H9 (cell line): ENCODE measurements at regions not wholly inside any gene's neighbourhood (a gene's known extent, or its start where the extent isn't known, plus 50 kb on each side); places are given as distances from the start of the nearest gene placed in this dataset.
"Not testable (repeated sequence)": the region's sequence is repeated elsewhere in the genome, so short reads cannot be mapped to it uniquely, and the experiment has no call there.

Source experiments
- DNase-seq: peaks from one replicate; pipeline ENCODE4 v3.0.0-alpha.2; 2017
- H2AFZ ChIP-seq: one replicate; pipeline ENCODE4 v1.6.1; 2013; ENCODE audit warnings: mild to moderate bottlenecking, low read length, control low read depth, moderate library complexity
- H2AK5ac ChIP-seq: 2 replicates; pipeline ENCODE4 v1.6.1; 2013; ENCODE audit warnings: low read length, control low read depth, mixed read lengths; ENCODE audit not compliant: insufficient read length
- H2BK120ac ChIP-seq: one replicate; pipeline ENCODE4 v1.6.1; 2013; ENCODE audit warnings: low read depth, mild to moderate bottlenecking, low read length, control low read depth, inconsistent platforms; ENCODE audit not compliant: poor library complexity, severe bottlenecking
- H2BK12ac ChIP-seq: 2 replicates; pipeline ENCODE4 v1.6.1; 2013; ENCODE audit warnings: low read length, control low read depth, mixed read lengths, low read depth; ENCODE audit not compliant: insufficient read length
- H2BK15ac ChIP-seq: 2 replicates; pipeline ENCODE4 v1.6.1; 2013; ENCODE audit warnings: low read depth, low read length, control low read depth
- H2BK20ac ChIP-seq: one replicate; pipeline ENCODE4 v1.6.1; 2013; ENCODE audit warnings: low read depth, mild to moderate bottlenecking, low read length, control low read depth, inconsistent platforms; ENCODE audit not compliant: poor library complexity, severe bottlenecking
- H2BK5ac ChIP-seq: 2 replicates; pipeline ENCODE4 v1.6.1; 2013; ENCODE audit warnings: low read length, control low read depth, mixed read lengths; ENCODE audit not compliant: insufficient read length
- H3K14ac ChIP-seq: 2 replicates; pipeline ENCODE4 v1.6.1; 2013; ENCODE audit warnings: low read length, control low read depth; ENCODE audit not compliant: insufficient read depth
- H3K18ac ChIP-seq: 2 replicates; pipeline ENCODE4 v1.6.1; 2013; ENCODE audit warnings: low read depth, mild to moderate bottlenecking, mixed read lengths, low read length, control low read depth; ENCODE audit not compliant: insufficient read length
- H3K23ac ChIP-seq: 2 replicates; pipeline ENCODE4 v1.6.1; 2013; ENCODE audit warnings: low read length, control low read depth, mixed read lengths, low read depth; ENCODE audit not compliant: insufficient read length
- H3K23me2 ChIP-seq: 2 replicates; pipeline ENCODE4 v1.6.1; 2013; ENCODE audit warnings: low read depth, mild to moderate bottlenecking, mixed read lengths, low read length, control low read depth; ENCODE audit not compliant: insufficient read length, poor library complexity, severe bottlenecking
- H3K27ac ChIP-seq: 2 replicates; pipeline ENCODE4 v1.5.1; 2013; ENCODE audit warnings: low read length, control low read depth, mixed read lengths, low read depth; ENCODE audit not compliant: insufficient read length
- H3K27me3 ChIP-seq: 2 replicates; pipeline ENCODE4 v1.6.1; 2013; ENCODE audit warnings: low read length, control low read depth, inconsistent platforms; ENCODE audit not compliant: insufficient read depth
- H3K4ac ChIP-seq: 2 replicates; pipeline ENCODE4 v1.6.1; 2013; ENCODE audit warnings: low read depth, mild to moderate bottlenecking, control low read depth, inconsistent platforms, low read length, moderate library complexity
- H3K4me1 ChIP-seq: 2 replicates; pipeline ENCODE4 v1.6.1; 2013; ENCODE audit warnings: low read length, control low read depth, inconsistent platforms; ENCODE audit not compliant: insufficient read depth
- H3K4me2 ChIP-seq: 2 replicates; pipeline ENCODE4 v1.6.1; 2013; ENCODE audit warnings: low read length, control low read depth, mixed read lengths; ENCODE audit not compliant: insufficient read length, insufficient read depth
- H3K56ac ChIP-seq: 2 replicates; pipeline ENCODE4 v1.6.1; 2013; ENCODE audit warnings: low read depth, mild to moderate bottlenecking, mixed read lengths, low read length, control low read depth; ENCODE audit not compliant: insufficient read length
- H3K79me1 ChIP-seq: 2 replicates; pipeline ENCODE4 v1.6.1; 2013; ENCODE audit warnings: low read depth, mild to moderate bottlenecking, moderate library complexity, low read length, control low read depth, inconsistent platforms; ENCODE audit not compliant: insufficient read depth, poor library complexity, severe bottlenecking
- H3K79me2 ChIP-seq: 2 replicates; pipeline ENCODE4 v1.6.1; 2013; ENCODE audit warnings: low read length, control low read depth, inconsistent platforms; ENCODE audit not compliant: insufficient read depth
- H3K9ac ChIP-seq: 2 replicates; pipeline ENCODE4 v1.6.1; 2013; ENCODE audit warnings: low read length, control low read depth, mixed read lengths; ENCODE audit not compliant: insufficient read length; ENCODE audit errors: extremely low read depth
- H3K9me3 ChIP-seq: one replicate; pipeline ENCODE4 v1.6.1; 2013; ENCODE audit warnings: low read depth, low read length, inconsistent platforms; ENCODE audit not compliant: control insufficient read depth
- H3T11ph ChIP-seq: one replicate; pipeline ENCODE4 v1.6.1; 2013; ENCODE audit warnings: mild to moderate bottlenecking, low read length, control low read depth, inconsistent platforms
- H4K20me1 ChIP-seq: one replicate; pipeline ENCODE4 v1.6.1; 2013; ENCODE audit not compliant: control insufficient read depth, insufficient read length, insufficient read depth
- H4K5ac ChIP-seq: 2 replicates; pipeline ENCODE4 v1.6.1; 2013; ENCODE audit warnings: low read depth, mild to moderate bottlenecking, mixed read lengths, low read length, control low read depth; ENCODE audit not compliant: insufficient read length
- H4K8ac ChIP-seq: replicated peaks from 2 replicates; pipeline ENCODE4 v1.6.1; 2013; ENCODE audit warnings: low read length, control low read depth, mixed read lengths, low read depth; ENCODE audit not compliant: insufficient read length
- H4K91ac ChIP-seq: 2 replicates; pipeline ENCODE4 v1.6.1; 2013; ENCODE audit warnings: low read depth, mild to moderate bottlenecking, moderate library complexity, mixed read lengths, low read length, control low read depth; ENCODE audit not compliant: insufficient read length
- H3K27ac Mint-ChIP-seq, 3 experiments: 2 replicates in 2 of 3; 3 replicates in 1 of 3; pipeline ENCODE4 v1.8.0; 2020 to 2021; ENCODE audit warnings: mixed read lengths in 3 of 3, mild to moderate bottlenecking in 1 of 3, moderate library complexity in 1 of 3
- H3K27me3 Mint-ChIP-seq: 2 replicates; pipeline ENCODE4 v1.8.0; 2021; ENCODE audit warnings: low read depth, mild to moderate bottlenecking, moderate library complexity, mixed read lengths
- H3K36me3 Mint-ChIP-seq, 3 experiments: 2 replicates in 2 of 3; 3 replicates in 1 of 3; pipeline ENCODE4 v1.8.0; 2020 to 2021; ENCODE audit warnings: low read depth in 3 of 3, mixed read lengths in 3 of 3; ENCODE audit not compliant: insufficient read depth in 1 of 3
- H3K4me1 Mint-ChIP-seq, 2 experiments: 2 replicates each; pipeline ENCODE4 v1.8.0; 2020; ENCODE audit warnings: mixed read lengths in 2 of 2
- H3K4me3 Mint-ChIP-seq, 2 experiments: 2 replicates in 1 of 2; 3 replicates in 1 of 2; pipeline ENCODE4 v1.8.0; 2020 to 2021; ENCODE audit warnings: mild to moderate bottlenecking in 2 of 2, mixed read lengths in 2 of 2, moderate library complexity in 1 of 2
- H3K9me3 Mint-ChIP-seq, 2 experiments: 2 replicates in 1 of 2; 3 replicates in 1 of 2; pipeline ENCODE4 v1.8.0; 2020; ENCODE audit warnings: mild to moderate bottlenecking in 2 of 2, mixed read lengths in 2 of 2, moderate library complexity in 1 of 2
- WGBS: extraction: QIAGEN DNeasy Blood & Tissue Kit; methylation state at CpG from one replicate; pipeline ENCODE4 v1.1.7; 2013; ENCODE audit warnings: missing lambda C conversion rate, low lambda C conversion rate, mixed read lengths; ENCODE audit not compliant: insufficient read length; ENCODE audit errors: extremely low coverage; 5-methylcytosine and 5-hydroxymethylcytosine counted together
- TF ChIP-seq, protein P1 (sequence below): fragments of 200-600 bp; sonication (generic); conservative IDR thresholded peaks from 3 replicates; pipeline ENCODE4 v1.8.0; 2021; ENCODE audit warnings: antibody characterized with exemption, mild to moderate bottlenecking

DNA sequence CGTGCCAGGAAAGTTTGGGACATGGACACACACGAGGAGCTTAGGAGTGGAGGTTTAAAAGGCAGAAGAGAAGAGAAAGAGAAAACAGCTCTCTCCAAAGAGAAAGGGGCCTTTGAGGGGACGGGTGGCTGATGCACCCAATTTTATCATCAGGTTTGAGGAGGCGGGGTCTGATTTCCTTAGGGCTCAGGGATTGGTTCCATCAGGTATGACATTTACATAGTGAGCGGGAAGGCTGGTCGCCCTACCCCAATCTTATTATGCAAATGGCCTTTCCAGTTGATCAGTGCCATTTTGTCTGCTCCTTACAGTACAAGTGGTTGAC, 749.1 kb upstream of the TPTE start:
- Histone ChIP-seq H2AK5ac (no peak overlapping the region), H3K79me2 (no peaks in the 10 kb centered on the region), H2BK5ac (no peak overlapping the region), H4K8ac (no peak overlapping the region), H3K4me1 (no peaks in the 10 kb centered on the region), H3K56ac (no peak overlapping the region), H2BK120ac (no peak overlapping the region), H2BK12ac (no peak overlapping the region), H3K23me2 (no peaks in the 10 kb centered on the region), H2BK15ac (no peak overlapping the region), H3K27me3 (no peaks in the 10 kb centered on the region; the same call in 1 of the 2 replicates), H2BK20ac (no peak overlapping the region), H4K20me1 (no peaks in the 10 kb centered on the region), H3K79me1 (no peaks in the 10 kb centered on the region), H3K27ac (no peak overlapping the region), H3T11ph (no peak overlapping the region), H3K9ac (no peak overlapping the region), H4K5ac (no peak overlapping the region), H3K23ac (no peak overlapping the region), H2AFZ (no peak overlapping the region), H4K91ac (no peak overlapping the region), H3K9me3 (peaks cover 99% of the 10 kb centered on the region), H3K14ac (no peak overlapping the region), H3K18ac (no peak overlapping the region), H3K4ac (no peak overlapping the region), H3K4me2 (no peak overlapping the region)
- Mint-ChIP-seq H3K9me3 (peaks cover 35% of the 10 kb centered on the region in 2 experiments), H3K4me3 (no peak overlapping the region), H3K36me3 (peaks cover 14 to 28% (median 16%) of the 10 kb centered on the region in 3 experiments), H3K27ac (no peak overlapping the region), H3K27me3 (peaks cover 8% of the 10 kb centered on the region), H3K4me1 (no peaks in the 10 kb centered on the region)
- no CpG with 5 or more reads among the region's 6 CpGs for WGBS
- TF ChIP-seq, protein P1, sequence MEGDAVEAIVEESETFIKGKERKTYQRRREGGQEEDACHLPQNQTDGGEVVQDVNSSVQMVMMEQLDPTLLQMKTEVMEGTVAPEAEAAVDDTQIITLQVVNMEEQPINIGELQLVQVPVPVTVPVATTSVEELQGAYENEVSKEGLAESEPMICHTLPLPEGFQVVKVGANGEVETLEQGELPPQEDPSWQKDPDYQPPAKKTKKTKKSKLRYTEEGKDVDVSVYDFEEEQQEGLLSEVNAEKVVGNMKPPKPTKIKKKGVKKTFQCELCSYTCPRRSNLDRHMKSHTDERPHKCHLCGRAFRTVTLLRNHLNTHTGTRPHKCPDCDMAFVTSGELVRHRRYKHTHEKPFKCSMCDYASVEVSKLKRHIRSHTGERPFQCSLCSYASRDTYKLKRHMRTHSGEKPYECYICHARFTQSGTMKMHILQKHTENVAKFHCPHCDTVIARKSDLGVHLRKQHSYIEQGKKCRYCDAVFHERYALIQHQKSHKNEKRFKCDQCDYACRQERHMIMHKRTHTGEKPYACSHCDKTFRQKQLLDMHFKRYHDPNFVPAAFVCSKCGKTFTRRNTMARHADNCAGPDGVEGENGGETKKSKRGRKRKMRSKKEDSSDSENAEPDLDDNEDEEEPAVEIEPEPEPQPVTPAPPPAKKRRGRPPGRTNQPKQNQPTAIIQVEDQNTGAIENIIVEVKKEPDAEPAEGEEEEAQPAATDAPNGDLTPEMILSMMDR, result no peak
- no peak for DNase-seq

DNA sequence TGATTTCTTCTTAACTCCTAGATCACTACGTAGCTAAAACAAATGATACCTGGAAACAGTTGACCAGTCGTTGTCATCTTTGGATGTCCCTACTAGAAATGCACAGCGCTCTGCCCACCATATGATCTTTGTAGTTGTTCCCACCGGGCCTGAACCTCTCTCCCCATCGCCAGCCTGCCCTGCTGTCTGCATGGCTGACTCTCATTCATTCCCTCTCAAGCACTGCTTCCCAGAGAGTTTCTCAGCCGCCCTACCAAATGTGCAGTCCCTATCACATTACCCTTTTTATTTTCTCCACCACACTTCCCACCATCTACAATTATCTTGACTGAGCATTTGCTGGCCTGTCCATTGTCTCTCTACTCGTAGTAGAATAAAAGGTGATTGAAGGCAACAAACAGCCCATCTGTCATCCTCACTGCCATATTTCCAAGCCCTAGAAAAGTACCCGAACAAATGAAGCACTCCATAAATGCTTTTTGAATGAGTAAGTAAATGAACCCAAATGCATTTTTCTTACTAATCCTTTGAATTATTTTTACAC, 748.4 kb upstream of the TPTE start:
- H4K5ac ChIP-seq, H3K4me2 ChIP-seq, H3K4me1 ChIP-seq, H4K8ac ChIP-seq, H3K56ac ChIP-seq, DNase-seq, H3K23ac ChIP-seq, H2AK5ac ChIP-seq, H2BK20ac ChIP-seq, H3K27ac Mint-ChIP-seq, H3K79me2 ChIP-seq, H3K27ac ChIP-seq, H2BK15ac ChIP-seq, H2BK12ac ChIP-seq, H3K9ac ChIP-seq, H4K91ac ChIP-seq, H3K27me3 ChIP-seq, H2BK5ac ChIP-seq, H3K18ac ChIP-seq, H3K14ac ChIP-seq, H2AFZ ChIP-seq, H4K20me1 ChIP-seq, H3K4me1 Mint-ChIP-seq, H3T11ph ChIP-seq, H3K23me2 ChIP-seq, H2BK120ac ChIP-seq, H3K4ac ChIP-seq, H3K4me3 Mint-ChIP-seq, H3K79me1 ChIP-seq: not testable (repeated sequence)
- H3K9me3 ChIP-seq, result peaks cover 99% of the 10 kb centered on the region
- Mint-ChIP-seq H3K27me3 (peaks cover 12% of the 10 kb centered on the region), H3K9me3 (peaks cover 42% of the 10 kb centered on the region in 2 experiments), H3K36me3 (peaks cover 18 to 34% (median 19%) of the 10 kb centered on the region in 3 experiments)
- WGBS, result no CpG with 5 or more reads among the region's 8 CpGs
